SIG-M5 treated with dmso at 0.1 percent for 504 hours (cell line): ENCODE measurements at regions not wholly inside any gene's neighbourhood (a gene's known extent, or its start where the extent isn't known, plus 50 kb on each side); places are given as distances from the start of the nearest gene placed in this dataset.

ENCODE experiments used
- DNase-seq: peaks from one replicate; lab custom pipeline; 2025; ENCODE audit not compliant: unreplicated experiment; lab: John Stamatoyannopoulos, UW

- DNase-seq: no peak
Measured at GRCh38 chr1:168391851-168392681, 111.4 kb downstream of the TBX19 start.

DNA sequence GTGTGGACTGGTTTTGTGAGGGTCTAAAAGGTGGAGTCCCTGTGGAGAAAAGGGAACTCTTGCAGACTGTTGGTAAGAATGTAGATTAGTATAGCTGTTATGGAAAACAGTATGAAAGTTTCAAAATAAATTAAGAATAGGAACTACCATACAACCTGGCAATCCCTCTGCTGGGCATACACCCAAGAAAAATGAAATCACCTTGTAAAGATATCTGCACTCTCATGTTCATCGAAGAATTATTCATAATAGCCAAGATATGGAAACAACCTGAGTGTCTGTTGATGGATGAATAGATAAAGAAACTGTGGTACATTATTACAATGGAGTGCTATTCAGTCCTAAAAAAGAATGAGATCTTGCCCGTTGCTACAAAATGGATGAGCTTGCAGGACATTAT lies 109.6 kb downstream of the TBX19 start:
- no peak for DNase-seq

- DNase-seq: no peak
Measured at GRCh38 chr1:168387781-168388760, 107.4 kb downstream of the TBX19 start.

- DNase-seq: peak; percentile 10
Measured at GRCh38 chr1:168386949-168387586, 106.4 kb downstream of the TBX19 start.

DNA sequence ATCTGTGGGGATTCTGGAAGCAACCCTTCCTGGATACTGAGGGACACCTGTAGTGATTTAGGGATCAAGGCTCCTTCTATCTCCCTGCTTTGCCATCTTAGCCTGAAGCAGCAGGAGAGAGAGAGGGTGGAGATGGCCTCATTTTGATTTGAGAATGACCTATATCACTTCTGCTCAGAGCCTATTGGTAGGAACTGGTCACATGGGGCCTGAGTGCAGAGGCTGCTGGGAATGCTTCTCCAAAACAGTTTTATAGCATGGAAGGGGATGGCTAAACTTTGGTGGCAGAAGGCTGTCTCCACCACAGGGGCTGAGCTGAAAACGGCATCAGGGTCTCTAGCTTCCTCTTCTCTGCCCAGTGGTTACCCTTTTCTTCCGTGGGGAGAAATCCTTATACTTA lies 105.8 kb downstream of the TBX19 start:
- no peak for DNase-seq

DNA sequence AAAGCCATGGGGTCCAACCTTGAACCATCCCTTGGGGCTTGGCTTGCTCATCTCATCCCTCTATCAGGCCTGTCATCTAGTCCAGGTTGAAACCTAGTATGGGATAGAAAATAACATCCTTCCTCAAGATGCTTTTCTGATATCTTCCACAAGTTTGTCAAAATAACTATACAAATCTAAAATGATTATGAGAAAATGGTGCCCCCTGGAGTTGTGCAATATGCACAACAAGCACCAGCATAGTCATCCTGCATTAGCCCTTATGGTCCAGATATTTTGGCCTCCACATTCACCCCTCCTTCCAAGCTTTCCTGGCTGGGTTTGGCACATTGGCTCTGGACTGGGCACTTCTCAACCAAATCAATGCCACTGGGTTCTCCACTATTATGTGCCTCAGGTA lies 101.2 kb downstream of the TBX19 start:
- DNase-seq: no peak

- no peak for DNase-seq
Measured at GRCh38 chr1:168380945-168381344, 100.3 kb downstream of the TBX19 start.

DNA sequence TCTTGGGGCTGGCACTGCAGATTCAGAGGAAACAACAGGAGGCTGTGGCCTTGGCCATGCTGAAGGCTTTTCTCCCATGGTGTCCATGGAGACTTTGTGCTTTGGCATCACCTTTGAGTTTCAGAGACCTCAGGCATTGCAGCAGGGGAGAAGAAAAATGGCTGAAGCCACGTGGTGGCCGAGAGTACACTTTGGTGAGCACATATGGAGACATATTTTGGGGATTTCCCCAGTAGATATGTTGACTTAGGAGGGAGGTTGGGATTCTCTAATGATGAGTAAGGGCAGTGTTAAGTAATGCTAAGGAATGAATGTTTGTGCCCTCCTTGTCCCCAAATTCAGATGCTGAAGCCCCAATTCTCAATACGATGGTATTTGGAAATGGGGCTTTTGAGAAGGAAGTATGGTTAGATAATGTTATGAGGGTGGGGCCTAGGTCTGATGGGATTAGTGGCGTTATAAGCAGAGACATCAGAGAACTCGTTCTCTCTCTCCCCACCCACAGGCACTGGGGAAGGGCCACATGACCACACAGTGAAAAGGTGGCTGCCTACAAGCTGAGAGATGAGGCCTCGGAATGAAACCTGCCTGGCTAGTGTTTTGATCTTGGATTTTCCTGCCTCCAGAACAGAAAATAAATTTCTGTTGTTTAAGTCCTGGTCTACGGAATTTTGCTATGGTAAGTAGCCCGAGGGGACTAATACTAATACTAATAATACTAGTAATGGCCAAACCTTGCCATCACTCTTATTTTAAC lies 98.6 kb downstream of the TBX19 start:
- DNase-seq: no peak

DNA sequence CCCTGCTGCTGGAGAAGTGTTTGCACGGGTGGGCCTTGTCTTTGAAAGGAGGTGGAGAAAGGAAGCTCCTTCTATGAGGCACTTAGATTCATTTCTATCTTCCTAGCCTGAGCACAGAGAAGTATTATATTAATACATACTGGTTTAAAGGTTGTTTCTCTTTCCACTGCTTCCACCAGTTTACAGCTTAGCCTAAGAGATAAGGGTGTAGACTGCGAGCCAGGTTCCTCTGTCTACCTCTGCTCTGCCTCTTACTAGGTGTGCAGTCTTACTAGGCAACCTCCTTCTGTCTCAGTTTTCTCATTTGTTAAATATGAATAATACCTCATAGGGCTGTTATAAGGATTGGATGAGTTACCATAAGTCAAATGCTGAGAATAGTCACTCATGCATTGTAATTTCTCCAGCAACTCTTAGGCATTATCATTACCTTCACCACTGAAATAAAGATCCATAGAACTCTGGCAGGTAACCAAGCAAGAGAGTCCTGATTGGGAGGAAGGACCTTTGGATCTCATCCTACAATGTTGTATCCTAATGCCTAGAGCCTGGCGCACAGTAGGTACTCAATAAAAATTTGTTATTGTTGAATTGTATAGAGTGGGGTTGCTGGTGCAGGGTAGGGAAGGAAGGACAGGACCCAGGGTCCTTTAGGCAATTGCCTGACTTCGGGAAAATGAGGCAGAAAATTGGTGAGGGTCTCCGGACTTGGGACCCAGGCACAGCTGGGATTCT lies 95.1 kb downstream of the TBX19 start:
- no peak for DNase-seq

- no peak for DNase-seq
Measured at GRCh38 chr1:168374566-168374965, 93.9 kb downstream of the TBX19 start.

DNA sequence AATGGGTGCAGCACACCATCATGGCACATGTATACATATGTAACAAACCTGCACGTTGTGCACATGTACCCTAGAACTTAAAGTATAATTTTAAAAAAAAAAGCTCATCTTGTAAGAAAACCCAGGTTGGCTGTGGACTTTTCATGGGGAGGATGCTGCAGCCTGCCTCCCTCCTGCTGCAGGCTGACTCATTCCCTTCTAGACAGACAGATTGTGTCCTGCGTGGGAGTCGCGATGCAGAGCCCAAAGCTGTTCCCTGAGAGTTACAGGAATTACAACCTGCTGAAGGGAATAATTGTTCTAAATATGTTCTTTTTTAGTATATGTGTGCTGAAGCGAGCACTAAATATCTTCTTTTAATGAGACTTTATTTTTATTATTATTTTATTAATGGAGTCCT lies 93.2 kb downstream of the TBX19 start:
- DNase-seq: no peak

GRCh38 chr1:168372861-168373371 lies 92.2 kb downstream of the TBX19 start:
- DNase-seq: no peak

DNA sequence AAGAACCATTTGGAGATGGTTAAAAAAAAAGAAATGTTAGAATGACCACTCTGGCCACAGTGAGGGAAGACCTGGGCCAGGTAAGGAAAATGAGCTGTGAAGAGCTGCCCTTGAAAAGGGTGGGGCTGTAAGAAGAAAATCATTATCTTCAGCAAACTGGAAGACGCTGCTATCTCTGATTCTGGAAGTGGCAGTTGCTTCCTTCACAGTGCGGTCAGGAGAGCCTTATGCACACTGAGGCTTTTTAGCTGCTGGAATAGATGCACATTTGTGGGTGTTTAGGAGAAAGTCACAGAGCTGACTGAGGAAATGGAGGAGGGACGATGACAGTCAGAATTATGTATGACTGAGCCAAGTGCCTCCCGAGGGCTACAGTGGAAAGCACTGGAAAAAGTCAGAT lies 91.6 kb downstream of the TBX19 start:
- DNase-seq: no peak

DNA sequence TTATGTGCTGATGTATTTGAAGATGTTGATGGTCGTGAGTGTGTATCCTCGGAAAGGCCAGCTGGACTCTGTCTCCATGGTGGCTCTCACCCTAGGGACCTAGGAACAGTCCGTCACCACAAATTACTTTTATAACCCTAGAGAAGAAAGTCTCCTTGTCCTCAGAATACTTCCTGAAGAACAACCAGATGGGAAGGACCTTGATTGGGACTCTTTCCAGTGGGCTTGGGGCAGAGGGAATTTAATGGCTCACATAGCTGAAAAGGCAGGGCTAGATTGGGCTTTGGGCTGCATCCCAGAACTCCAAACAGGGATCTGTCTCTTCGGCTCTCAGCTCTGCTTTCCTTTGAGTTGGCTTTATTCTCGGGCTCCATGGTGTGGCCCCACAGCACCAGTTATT lies 90.8 kb downstream of the TBX19 start:
- no peak for DNase-seq

DNA sequence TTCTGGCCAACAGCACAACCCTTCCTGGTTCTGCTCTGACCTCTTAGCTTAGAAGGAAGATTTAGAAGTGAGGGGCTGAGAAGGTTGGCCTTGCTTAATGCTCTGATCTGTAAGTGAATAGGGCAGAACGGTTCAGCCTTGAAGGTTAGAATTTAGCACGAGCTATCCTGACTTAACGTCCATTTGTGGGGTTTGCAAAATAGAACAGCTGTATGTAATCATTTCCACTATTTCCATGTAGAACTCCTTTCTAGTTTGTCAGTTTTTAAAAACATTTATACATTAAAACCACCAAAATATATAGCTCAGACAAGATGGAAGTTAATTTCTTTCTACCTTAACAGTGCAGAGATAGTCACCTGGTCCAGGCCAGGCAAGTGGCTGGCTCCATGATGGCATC lies 89.9 kb downstream of the TBX19 start:
- no peak for DNase-seq

DNA sequence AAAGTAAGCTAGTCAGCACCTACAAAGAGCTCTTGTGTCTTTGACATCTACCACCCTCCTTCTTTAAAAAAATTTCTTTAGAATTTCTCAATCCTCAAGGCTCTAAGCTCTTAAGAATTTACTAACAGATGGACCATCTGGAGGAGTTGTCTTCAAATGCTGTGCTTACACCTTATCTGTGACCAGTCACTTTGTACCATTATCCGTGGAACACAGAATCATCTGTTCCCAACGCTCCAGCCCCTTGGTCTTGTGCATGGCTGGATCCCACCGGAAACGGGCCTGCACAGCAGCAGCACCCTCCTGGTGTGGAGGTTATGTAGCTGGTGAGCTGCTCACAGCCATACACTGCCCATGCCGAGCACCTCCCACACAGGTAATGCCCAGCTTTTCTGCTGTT lies 89.0 kb downstream of the TBX19 start:
- no peak for DNase-seq

DNA sequence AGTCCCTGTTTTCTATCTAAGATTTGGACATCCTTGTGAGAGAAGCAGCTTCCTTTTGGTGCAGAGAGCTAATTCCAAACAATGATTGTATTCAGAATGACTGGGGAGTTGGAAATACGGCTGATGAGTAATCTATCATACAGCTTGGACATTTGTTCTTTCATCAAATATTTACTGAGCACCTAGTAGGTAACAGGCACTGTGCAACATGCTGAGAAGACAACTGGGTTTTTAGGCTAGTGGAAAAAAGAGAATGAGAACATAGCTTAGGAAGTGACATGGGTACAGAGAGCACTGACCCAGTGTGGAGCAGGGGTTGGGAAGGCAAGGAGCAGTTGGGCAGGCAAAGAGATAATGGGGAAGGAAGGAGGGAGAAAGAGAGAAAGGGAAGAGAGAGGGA lies 87.5 kb downstream of the TBX19 start:
- DNase-seq: no peak

DNA sequence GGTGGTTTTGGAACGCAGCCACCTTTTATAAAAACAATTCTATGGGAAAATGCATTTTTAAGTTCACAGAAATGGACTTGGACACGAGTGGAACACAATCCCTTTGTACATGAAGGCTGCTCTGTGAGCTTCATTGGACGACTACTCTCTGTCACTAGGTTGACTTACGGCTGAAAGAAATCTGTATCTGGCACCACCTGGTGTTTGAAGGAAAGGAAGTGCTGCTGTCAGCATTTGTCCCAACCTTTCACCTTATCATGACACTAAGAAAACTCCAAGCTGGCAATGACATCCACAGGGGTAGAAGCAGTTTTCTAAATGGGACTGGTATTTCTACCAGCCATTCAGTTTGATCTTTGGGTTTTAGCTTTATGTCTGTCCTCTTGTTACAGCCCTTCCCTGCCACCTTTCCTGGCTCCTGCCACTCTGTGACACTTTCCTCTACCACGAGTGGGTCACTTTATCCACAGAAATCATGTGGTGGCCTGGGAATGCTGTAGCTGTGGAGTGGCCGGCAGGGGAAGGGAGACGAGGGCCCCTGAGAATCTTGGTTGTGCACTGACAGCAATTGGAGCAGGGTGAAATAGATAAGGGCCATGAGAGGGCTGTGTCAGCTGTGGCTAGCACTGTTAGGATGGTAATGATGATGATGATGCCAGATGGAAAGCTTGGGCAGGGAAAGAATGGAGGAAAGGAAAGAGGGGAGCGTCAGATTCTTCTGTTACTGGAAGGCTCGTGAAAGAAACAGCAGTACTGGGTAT lies 85.2 kb downstream of the TBX19 start:
- no peak for DNase-seq
